ENCODE measurements at regions not wholly inside any gene's neighbourhood (a gene's known extent, or its start where the extent isn't known, plus 50 kb on each side); places are given as distances from the start of the nearest gene placed in this dataset.

DNA sequence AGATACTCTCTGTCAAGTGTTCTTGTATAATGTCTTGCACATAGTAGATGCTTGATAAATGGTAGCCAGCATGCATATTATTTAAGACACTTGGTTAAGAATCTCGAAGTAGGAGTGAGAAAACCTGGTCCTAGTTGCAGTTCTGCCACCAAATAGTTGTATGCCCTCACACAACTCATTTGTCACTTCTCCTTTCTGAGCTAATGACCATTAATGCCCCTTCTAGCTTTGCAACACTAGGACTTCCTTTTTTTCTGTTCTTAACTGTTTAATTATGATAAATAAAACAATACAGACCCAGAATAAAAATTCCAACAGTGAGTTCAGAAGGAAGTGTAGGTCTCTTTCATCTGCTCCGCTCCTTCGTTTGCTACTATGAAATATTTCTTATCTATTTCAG lies 453.6 kb downstream of the TMEM135 start:
- DNase-seq (ENCODE audit: low spot score) (no peak), ATAC-seq (ENCODE audit: insufficient number of reproducible peaks, low FRiP score, low read depth) (no peak)
- TF ChIP-seq, protein P1, sequence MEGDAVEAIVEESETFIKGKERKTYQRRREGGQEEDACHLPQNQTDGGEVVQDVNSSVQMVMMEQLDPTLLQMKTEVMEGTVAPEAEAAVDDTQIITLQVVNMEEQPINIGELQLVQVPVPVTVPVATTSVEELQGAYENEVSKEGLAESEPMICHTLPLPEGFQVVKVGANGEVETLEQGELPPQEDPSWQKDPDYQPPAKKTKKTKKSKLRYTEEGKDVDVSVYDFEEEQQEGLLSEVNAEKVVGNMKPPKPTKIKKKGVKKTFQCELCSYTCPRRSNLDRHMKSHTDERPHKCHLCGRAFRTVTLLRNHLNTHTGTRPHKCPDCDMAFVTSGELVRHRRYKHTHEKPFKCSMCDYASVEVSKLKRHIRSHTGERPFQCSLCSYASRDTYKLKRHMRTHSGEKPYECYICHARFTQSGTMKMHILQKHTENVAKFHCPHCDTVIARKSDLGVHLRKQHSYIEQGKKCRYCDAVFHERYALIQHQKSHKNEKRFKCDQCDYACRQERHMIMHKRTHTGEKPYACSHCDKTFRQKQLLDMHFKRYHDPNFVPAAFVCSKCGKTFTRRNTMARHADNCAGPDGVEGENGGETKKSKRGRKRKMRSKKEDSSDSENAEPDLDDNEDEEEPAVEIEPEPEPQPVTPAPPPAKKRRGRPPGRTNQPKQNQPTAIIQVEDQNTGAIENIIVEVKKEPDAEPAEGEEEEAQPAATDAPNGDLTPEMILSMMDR (IDR thresholded peaks at IDR 0.05) = no peak
- Histone ChIP-seq H3K36me3 (no peaks in the 10 kb centered on the region), H3K27me3 (replicated peaks; ENCODE audit: insufficient read depth) (no peaks in the 10 kb centered on the region), H3K4me1 (ENCODE audit: control insufficient read depth in 1 of 2, low read depth in 2 of 2) (no peaks in the 10 kb centered on the region), H3K4me3 (no peak overlapping the region), H3K27ac (no peak overlapping the region), H3K9me3 (no peaks in the 10 kb centered on the region)

DNA sequence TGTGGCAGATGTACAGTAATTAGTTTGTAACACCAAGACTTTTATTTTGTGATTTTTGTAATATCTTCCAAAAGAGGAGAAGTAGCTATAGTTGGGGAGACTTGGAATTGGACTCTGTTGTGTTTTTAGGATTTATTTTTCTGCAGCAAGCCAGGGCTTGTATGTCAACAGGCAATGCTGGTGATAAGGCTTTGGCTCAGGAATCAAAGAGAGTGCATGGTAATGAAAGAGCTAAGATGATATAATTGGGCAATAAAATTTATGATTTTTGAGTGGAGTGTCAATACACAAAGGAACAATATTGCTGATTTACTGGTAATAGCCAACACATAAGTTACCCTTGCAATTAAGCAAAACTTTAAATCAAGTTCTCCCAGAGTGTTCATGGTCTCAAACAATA lies 452.9 kb downstream of the TMEM135 start:
- H3K4me1 ChIP-seq (ENCODE audit: control insufficient read depth in 1 of 2, low read depth in 2 of 2) = no peaks in the 10 kb centered on the region
- H3K27me3 ChIP-seq (replicated peaks; ENCODE audit: insufficient read depth) = no peaks in the 10 kb centered on the region
- DNase-seq (ENCODE audit: low spot score) (no peak), ATAC-seq (ENCODE audit: insufficient number of reproducible peaks, low FRiP score, low read depth) (no peak)
- H3K4me3 ChIP-seq = no peak overlapping the region
- H3K9me3 ChIP-seq = no peaks in the 10 kb centered on the region
- H3K27ac ChIP-seq = no peak overlapping the region
- TF ChIP-seq, protein P1 (IDR thresholded peaks at IDR 0.05) = no peak
- H3K36me3 ChIP-seq = no peaks in the 10 kb centered on the region

DNA sequence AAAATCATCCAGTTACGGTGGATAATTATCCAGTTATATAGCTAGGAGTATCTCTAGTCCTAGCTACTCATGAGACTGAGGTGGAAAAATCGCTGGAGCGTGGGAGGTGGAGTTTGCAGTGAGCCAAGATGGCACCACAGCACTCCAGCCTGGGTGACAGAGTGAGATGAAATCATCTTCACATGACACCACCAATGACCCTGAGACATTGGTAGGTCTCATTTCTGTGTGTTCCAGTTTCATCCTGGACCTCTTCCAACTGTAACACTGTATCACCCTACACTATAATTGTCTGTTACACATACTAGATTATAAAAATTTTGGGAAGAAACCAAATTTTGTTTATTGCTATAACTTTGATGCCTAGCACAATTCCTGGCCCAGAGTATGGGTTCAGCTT lies 446.8 kb downstream of the TMEM135 start:
- Histone ChIP-seq H3K36me3 (no peaks in the 10 kb centered on the region), H3K4me1 (ENCODE audit: control insufficient read depth in 1 of 2, low read depth in 2 of 2) (no peaks in the 10 kb centered on the region), H3K4me3 (no peak overlapping the region), H3K9me3 (no peaks in the 10 kb centered on the region), H3K27me3 (replicated peaks; ENCODE audit: insufficient read depth) (no peaks in the 10 kb centered on the region), H3K27ac (no peak overlapping the region)
- TF ChIP-seq, protein P1 (IDR thresholded peaks at IDR 0.05) = no peak
- ATAC-seq (ENCODE audit: insufficient number of reproducible peaks, low FRiP score, low read depth) (no peak), DNase-seq (ENCODE audit: low spot score) (no peak)

DNA sequence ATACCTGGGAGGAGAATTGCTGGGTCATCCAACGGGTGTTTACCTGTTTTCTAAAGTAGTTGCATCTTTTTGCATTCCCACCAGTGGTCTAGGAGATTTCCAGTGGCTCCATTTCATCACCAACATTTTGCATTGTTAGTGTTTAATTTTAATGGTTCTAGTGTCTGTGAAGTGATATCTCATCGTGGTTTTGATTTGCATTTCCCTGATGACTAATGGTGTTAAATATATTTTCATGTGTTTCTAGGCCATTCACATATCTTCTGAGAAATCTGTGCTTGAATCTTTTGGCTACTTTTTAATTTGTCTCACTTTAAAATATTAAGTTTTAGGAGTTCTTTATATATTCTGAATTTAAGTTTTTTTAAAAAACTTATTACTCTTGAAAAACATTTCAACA lies 439.6 kb downstream of the TMEM135 start:
- no peaks in the 10 kb centered on the region for H3K36me3 ChIP-seq
- no peaks in the 10 kb centered on the region for H3K27me3 ChIP-seq (replicated peaks; ENCODE audit: insufficient read depth)
- H3K27ac ChIP-seq = no peak overlapping the region
- DNase-seq (ENCODE audit: low spot score) (no peak), ATAC-seq (ENCODE audit: insufficient number of reproducible peaks, low FRiP score, low read depth) (no peak)
- H3K4me3 ChIP-seq = no peak overlapping the region
- no peaks in the 10 kb centered on the region for H3K4me1 ChIP-seq (ENCODE audit: control insufficient read depth in 1 of 2, low read depth in 2 of 2)
- H3K9me3 ChIP-seq = no peaks in the 10 kb centered on the region
- TF ChIP-seq, protein P1 (IDR thresholded peaks at IDR 0.05) = no peak

DNA sequence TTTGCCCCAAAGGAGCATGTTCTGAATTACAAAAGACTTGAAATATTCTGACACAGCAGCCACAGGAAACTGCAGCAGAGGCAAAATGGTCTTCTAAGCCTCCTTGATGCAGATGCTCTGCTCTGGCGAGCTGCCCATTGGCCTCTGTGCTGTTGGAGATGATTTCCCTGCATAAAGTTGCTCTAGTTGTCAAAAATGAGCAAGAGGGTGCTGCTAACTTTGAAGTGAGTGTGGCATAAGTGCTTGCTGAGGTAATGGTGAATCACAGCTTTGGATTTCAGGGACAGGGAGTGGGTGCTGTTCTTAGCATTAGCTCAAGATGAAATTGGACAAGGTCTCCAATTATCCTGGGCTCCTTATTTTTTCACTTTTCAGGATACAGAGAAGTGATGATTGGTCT lies 435.4 kb downstream of the TMEM135 start:
- H3K27me3 ChIP-seq (replicated peaks; ENCODE audit: insufficient read depth) = no peaks in the 10 kb centered on the region
- ATAC-seq (ENCODE audit: insufficient number of reproducible peaks, low FRiP score, low read depth) (no peak), DNase-seq (ENCODE audit: low spot score) (no peak)
- no peak overlapping the region for H3K4me3 ChIP-seq
- no peaks in the 10 kb centered on the region for H3K36me3 ChIP-seq
- no peaks in the 10 kb centered on the region for H3K4me1 ChIP-seq (ENCODE audit: control insufficient read depth in 1 of 2, low read depth in 2 of 2)
- no peaks in the 10 kb centered on the region for H3K9me3 ChIP-seq
- TF ChIP-seq, protein P1 (IDR thresholded peaks at IDR 0.05) = no peak
- H3K27ac ChIP-seq = no peak overlapping the region
